ENCODE measurements at regions not wholly inside any gene's neighbourhood (a gene's known extent, or its start where the extent isn't known, plus 50 kb on each side); places are given as distances from the start of the nearest gene placed in this dataset.

GRCh38 chr6:105771313-105771970, 314.7 kb upstream of the PRDM1 start:
- intact Hi-C loops (cut with DNase I) = no loop called here
- no peak for DNase-seq

GRCh38 chr6:105769987-105770386, 316.1 kb upstream of the PRDM1 start:
- WGBS, 3 donors = 33 to 70% (median 54%) methylated on average over 2 of the region's 2 CpGs
- H3K27ac ChIP-seq = no peak overlapping the region
- no peak overlapping the region for H3K4me3 ChIP-seq
- no peaks in the 10 kb centered on the region for H3K27me3 ChIP-seq (ENCODE audit: insufficient read depth in 3 of 3, low read length in 2 of 3)
- no peaks in the 10 kb centered on the region for H3K4me1 ChIP-seq
- no peaks in the 10 kb centered on the region for H3K36me3 ChIP-seq (ENCODE audit: insufficient read depth in 1 of 2, low read depth in 1 of 2)
- DNase-seq (no peak), ATAC-seq (no peak)
- intact Hi-C loops (cut with DNase I) = no loop called here
- TF ChIP-seq CTCF (IDR thresholded peaks at IDR 0.05) = no peak
- H3K9me3 ChIP-seq = peaks cover 2% of the 10 kb centered on the region

More at GRCh38 chr6:105771313-105771970, 314.7 kb upstream of the PRDM1 start:
- Histone ChIP-seq H3K4me1 (no peaks in the 10 kb centered on the region), H3K27me3 (ENCODE audit: insufficient read depth in 3 of 3, low read length in 2 of 3) (no peaks in the 10 kb centered on the region), H3K27ac (no peak overlapping the region), H3K4me3 (no peak overlapping the region), H3K36me3 (ENCODE audit: insufficient read depth in 1 of 2, low read depth in 1 of 2) (no peaks in the 10 kb centered on the region), H3K9me3 (peaks cover 9% of the 10 kb centered on the region)
- ATAC-seq = no peak
- 82 to 94% (median 82%) methylated on average over 1 of the region's 1 CpG for WGBS, 3 donors
- no peak for TF ChIP-seq CTCF (IDR thresholded peaks at IDR 0.05)

DNA sequence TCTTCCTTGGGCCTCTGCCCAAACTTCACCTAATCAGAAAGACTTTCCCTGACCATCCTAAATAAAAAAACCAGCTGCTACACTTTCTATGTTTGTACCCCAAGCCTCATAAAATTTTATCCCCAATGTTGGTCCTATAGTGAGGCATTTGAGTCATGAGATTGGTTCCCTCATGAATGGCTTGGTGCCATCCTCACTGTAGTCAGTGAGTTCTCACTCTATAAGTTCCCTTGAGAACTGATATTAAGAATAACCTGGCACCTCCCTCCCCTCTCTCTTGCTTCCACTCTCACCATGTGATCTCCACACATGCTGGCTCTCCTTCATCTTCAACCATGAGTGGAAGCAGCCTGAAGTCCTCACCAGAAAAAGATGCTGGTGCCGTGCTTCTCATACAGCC, 316.9 kb upstream of the PRDM1 start:
- TF ChIP-seq CTCF (IDR thresholded peaks at IDR 0.05) = no peak
- H3K4me3 ChIP-seq = no peak overlapping the region
- no peaks in the 10 kb centered on the region for H3K36me3 ChIP-seq (ENCODE audit: insufficient read depth in 1 of 2, low read depth in 1 of 2)
- intact Hi-C loops (cut with DNase I) = no loop called here
- no peaks in the 10 kb centered on the region for H3K9me3 ChIP-seq
- WGBS, 3 donors = 89 to 94% (median 90%) methylated on average over 1 of the region's 1 CpG
- H3K27ac ChIP-seq = no peak overlapping the region
- no peak for DNase-seq
- ATAC-seq = no peak
- H3K27me3 ChIP-seq (ENCODE audit: insufficient read depth in 3 of 3, low read length in 2 of 3) = no peaks in the 10 kb centered on the region
- no peaks in the 10 kb centered on the region for H3K4me1 ChIP-seq

DNA sequence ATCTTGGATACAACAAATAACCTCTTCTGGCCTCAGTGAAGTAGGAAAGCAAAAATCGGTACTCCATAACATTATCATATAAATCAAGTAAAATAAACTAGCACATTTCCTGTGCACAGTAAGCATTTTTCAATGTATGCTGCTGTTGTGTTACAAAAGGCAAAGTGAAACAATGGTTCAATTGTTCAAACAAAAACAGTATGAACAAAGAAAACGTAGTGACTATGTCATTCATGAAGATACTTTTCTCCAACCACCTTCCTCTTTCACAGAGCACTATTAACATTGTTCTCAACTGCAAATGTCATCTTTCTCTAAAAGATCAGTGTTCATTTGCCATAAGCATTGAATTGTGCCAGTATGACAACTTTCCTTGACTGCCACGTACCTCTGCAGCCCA, 318.6 kb upstream of the PRDM1 start:
- no peak for DNase-seq
- no peaks in the 10 kb centered on the region for H3K36me3 ChIP-seq (ENCODE audit: insufficient read depth in 1 of 2, low read depth in 1 of 2)
- intact Hi-C loops (cut with DNase I) = no loop called here
- no peaks in the 10 kb centered on the region for H3K9me3 ChIP-seq
- 79 to 80% (median 80%) methylated on average over 3 of the region's 3 CpGs for WGBS, 3 donors
- H3K27me3 ChIP-seq (ENCODE audit: insufficient read depth in 3 of 3, low read length in 2 of 3) = no peaks in the 10 kb centered on the region
- no peaks in the 10 kb centered on the region for H3K4me1 ChIP-seq
- H3K27ac ChIP-seq = no peak overlapping the region
- H3K4me3 ChIP-seq = no peak overlapping the region
- ATAC-seq = no peak
- no peak for TF ChIP-seq CTCF (IDR thresholded peaks at IDR 0.05)

GRCh38 chr6:105765239-105765638, 320.9 kb upstream of the PRDM1 start:
- DNase-seq (no peak), ATAC-seq (no peak)
- Histone ChIP-seq H3K36me3 (ENCODE audit: insufficient read depth in 1 of 2, low read depth in 1 of 2) (no peaks in the 10 kb centered on the region), H3K27me3 (ENCODE audit: insufficient read depth in 3 of 3, low read length in 2 of 3) (no peaks in the 10 kb centered on the region), H3K4me1 (no peaks in the 10 kb centered on the region), H3K4me3 (no peak overlapping the region), H3K9me3 (no peaks in the 10 kb centered on the region), H3K27ac (no peak overlapping the region)
- no peak for TF ChIP-seq CTCF (IDR thresholded peaks at IDR 0.05)
- intact Hi-C loops (cut with DNase I) = no loop called here

Data from psoas muscle (tissue), 7 donors.